Lower lobe of right lung (tissue), 2 donors: ENCODE measurements at regions not wholly inside any gene's neighbourhood (a gene's known extent, or its start where the extent isn't known, plus 50 kb on each side); places are given as distances from the start of the nearest gene placed in this dataset.

ENCODE experiments used
- ATAC-seq, 2 donors: fragments of 200-7000 bp; cut with Tn5 transposase; one replicate each; pipeline ENCODE4 v1.9.1; 2020 to 2022; ENCODE audit warnings: mild to moderate bottlenecking in 2 of 2, moderate library complexity in 2 of 2
- DNase-seq: peaks from one replicate; pipeline ENCODE4 v3.0.0-alpha.2; 2020
- H3K27ac ChIP-seq: fragments of 200-600 bp; one replicate; pipeline ENCODE4 v1.8.0; 2022
- H3K27me3 ChIP-seq: fragments of 200-600 bp; one replicate; pipeline ENCODE4 v1.8.0; 2022; ENCODE audit warnings: low read depth
- H3K36me3 ChIP-seq: fragments of 200-600 bp; one replicate; pipeline ENCODE4 v1.8.0; 2022; ENCODE audit warnings: mild to moderate bottlenecking
- H3K4me1 ChIP-seq: fragments of 200-600 bp; one replicate; pipeline ENCODE4 v1.8.0; 2022
- H3K4me3 ChIP-seq: fragments of 200-600 bp; one replicate; pipeline ENCODE4 v1.8.0; 2022; ENCODE audit warnings: mild to moderate bottlenecking
- H3K9me3 ChIP-seq: fragments of 200-600 bp; one replicate; pipeline ENCODE4 v1.8.0; 2022
- intact Hi-C: fragments of 100-400 bp; cut with DNase I; formaldehyde crosslinking; loops from one replicate; pipeline ENCODE4 v1.11.0; 2022
- TF ChIP-seq, protein P1 (sequence below): fragments of 200-600 bp; IDR thresholded peaks from one replicate; pipeline ENCODE4 v1.8.0; 2022; ENCODE audit warnings: antibody characterized with exemption, mild to moderate bottlenecking
- donor health status: DM: no; HTN: yes; CAD: no; lungs with severe emphysema.

DNA sequence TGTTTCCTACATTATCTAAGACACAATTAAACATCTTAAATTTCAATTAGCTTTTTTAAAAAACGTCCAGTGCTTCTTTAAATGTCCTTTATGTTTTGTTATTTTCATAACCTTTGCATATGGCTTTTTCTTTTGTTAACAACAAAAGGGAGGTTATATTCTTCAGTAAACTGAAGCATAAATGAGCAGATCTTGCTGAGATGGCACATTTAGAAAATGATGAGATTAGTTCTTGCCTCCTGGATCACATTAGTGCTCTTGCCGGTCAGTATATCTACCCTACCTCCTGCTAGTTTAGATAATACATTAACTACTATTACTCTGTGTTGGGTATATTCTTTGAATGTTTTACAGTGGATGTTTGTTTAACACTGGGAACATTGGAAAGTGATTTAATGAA lies 126.1 kb downstream of the DISP1 start:
- TF ChIP-seq, protein P1, sequence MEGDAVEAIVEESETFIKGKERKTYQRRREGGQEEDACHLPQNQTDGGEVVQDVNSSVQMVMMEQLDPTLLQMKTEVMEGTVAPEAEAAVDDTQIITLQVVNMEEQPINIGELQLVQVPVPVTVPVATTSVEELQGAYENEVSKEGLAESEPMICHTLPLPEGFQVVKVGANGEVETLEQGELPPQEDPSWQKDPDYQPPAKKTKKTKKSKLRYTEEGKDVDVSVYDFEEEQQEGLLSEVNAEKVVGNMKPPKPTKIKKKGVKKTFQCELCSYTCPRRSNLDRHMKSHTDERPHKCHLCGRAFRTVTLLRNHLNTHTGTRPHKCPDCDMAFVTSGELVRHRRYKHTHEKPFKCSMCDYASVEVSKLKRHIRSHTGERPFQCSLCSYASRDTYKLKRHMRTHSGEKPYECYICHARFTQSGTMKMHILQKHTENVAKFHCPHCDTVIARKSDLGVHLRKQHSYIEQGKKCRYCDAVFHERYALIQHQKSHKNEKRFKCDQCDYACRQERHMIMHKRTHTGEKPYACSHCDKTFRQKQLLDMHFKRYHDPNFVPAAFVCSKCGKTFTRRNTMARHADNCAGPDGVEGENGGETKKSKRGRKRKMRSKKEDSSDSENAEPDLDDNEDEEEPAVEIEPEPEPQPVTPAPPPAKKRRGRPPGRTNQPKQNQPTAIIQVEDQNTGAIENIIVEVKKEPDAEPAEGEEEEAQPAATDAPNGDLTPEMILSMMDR = no peak
- Histone ChIP-seq H3K27ac (no peak overlapping the region), H3K27me3 (no peaks in the 10 kb centered on the region), H3K36me3 (peaks cover 20% of the 10 kb centered on the region), H3K4me1 (no peaks in the 10 kb centered on the region), H3K4me3 (no peak overlapping the region), H3K9me3 (no peaks in the 10 kb centered on the region)
- no peak for DNase-seq
- no peak for ATAC-seq
- intact Hi-C loops = no loop called here

DNA sequence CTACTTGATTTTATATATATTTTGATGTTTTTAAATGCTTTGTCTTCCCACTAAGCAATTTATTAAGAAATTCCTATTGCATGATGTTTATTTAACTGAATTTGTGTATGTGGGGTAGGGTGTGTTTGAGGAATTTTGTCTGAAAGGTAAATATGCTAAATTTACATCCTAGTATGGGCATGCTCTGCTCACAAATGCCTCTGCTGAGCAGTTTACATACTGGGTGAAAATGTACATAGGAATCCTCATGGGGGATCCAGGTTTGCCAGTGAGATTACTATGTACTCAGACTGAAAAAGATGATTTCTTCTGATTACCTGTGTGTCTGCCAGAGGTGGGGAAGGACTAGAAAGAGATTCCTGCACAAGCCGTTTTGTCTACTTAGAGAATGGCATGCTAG lies 126.6 kb downstream of the DISP1 start:
- DNase-seq = no peak
- no peaks in the 10 kb centered on the region for H3K9me3 ChIP-seq
- no peak overlapping the region for H3K4me3 ChIP-seq
- no peak for ATAC-seq
- peaks cover 21% of the 10 kb centered on the region for H3K36me3 ChIP-seq
- no peak overlapping the region for H3K27ac ChIP-seq
- no peaks in the 10 kb centered on the region for H3K4me1 ChIP-seq
- TF ChIP-seq, protein P1 = no peak
- intact Hi-C loops = no loop called here
- H3K27me3 ChIP-seq = no peaks in the 10 kb centered on the region

DNA sequence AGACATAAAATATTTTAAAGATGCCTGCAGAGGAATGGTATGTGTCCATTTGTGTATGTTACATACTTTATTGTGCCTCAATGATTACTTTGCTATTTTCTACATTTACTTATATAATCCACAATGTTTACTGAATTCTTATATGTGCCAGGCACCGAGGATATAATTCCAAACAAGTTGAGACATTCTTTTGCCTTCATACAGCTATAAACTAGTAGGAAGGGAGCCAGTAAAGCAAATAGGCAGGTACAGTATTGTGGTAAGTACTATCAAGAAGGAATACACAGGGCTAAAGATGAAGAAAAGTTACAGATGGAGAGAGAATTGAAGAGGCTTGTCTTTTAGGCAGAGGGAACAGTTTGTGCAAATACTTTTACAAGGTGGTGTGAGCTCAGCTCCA lies 131.6 kb downstream of the DISP1 start:
- no peaks in the 10 kb centered on the region for H3K4me1 ChIP-seq
- no peaks in the 10 kb centered on the region for H3K9me3 ChIP-seq
- no peak overlapping the region for H3K4me3 ChIP-seq
- H3K36me3 ChIP-seq = peaks cover 26% of the 10 kb centered on the region
- TF ChIP-seq, protein P1 = no peak
- no peak for DNase-seq
- no peak overlapping the region for H3K27ac ChIP-seq
- no peaks in the 10 kb centered on the region for H3K27me3 ChIP-seq
- intact Hi-C loops = no loop called here
- no peak for ATAC-seq

DNA sequence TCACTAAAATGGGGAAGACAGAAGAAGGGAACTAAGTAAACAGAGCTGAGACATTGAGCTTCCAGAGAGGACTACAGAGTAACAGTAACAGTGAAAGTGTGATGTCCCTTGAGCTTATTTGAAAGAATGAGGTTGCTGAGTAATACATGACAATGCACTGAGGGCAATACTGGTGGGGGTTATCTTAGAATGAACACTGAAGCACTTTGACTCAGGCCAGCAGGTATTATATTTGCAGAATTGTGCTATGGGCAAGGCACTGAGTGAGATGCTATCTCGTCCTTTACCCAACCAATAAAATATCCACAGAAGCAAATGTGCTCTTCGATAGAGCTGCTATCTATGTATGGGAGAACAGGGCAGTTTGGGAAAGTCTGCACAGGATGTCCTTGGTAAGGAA lies 133.2 kb downstream of the DISP1 start:
- Histone ChIP-seq H3K27ac (no peak overlapping the region), H3K4me3 (no peak overlapping the region), H3K4me1 (peaks cover 7% of the 10 kb centered on the region), H3K36me3 (peaks cover 23% of the 10 kb centered on the region), H3K9me3 (no peaks in the 10 kb centered on the region), H3K27me3 (no peaks in the 10 kb centered on the region)
- intact Hi-C loops = no loop called here
- no peak for DNase-seq
- ATAC-seq = no peak
- TF ChIP-seq, protein P1 = no peak

DNA sequence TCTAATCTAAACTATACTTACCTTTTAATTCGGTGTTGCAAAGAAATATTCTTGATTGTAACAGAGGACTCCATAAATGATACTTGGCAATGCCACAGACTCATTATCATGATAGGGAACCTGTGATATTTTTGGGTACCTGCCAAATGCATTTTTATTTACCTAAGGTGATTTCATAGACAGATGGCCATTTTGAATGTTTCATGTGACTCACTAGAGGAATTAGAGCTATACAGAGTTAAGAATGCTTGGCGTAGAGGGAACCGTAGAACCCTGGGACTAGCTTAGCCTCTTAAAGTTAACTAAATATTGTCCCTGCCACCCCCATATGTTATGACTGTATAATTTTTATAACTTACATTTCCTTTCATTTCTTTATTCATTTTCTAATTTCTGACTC lies 136.1 kb downstream of the DISP1 start:
- Histone ChIP-seq H3K4me3 (no peak overlapping the region), H3K4me1 (peaks cover 9% of the 10 kb centered on the region), H3K9me3 (no peaks in the 10 kb centered on the region), H3K36me3 (peaks cover 6% of the 10 kb centered on the region), H3K27me3 (no peaks in the 10 kb centered on the region), H3K27ac (no peak overlapping the region)
- DNase-seq (no peak), ATAC-seq (no peak)
- TF ChIP-seq, protein P1 = no peak
- intact Hi-C loops = no loop called here

DNA sequence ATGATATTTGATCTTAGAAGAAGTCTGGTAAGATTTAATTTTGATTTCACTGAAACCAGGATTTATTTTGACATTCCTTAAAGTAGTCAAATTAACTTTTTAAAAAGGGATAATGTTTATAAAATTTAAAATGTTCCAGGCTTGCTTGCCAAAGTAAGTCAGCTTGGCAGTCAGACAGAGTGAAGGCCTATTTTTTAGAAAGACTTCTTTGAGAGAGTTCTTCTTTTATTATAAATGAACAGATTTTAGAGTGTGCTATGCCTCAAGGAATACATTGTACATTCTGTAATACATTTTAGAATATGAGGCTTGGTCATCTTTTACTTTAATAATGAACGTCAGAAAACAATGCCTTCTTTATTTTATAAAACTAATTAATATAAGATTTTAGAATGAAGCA lies 138.7 kb downstream of the DISP1 start:
- no peak for ATAC-seq
- H3K4me3 ChIP-seq = no peak overlapping the region
- H3K27ac ChIP-seq = peak overlapping the region; percentile 42

More for the DNA sequence above, 138.7 kb downstream of the DISP1 start:
- no peak for DNase-seq
- H3K36me3 ChIP-seq = no peaks in the 10 kb centered on the region
- TF ChIP-seq, protein P1 = no peak
- no peaks in the 10 kb centered on the region for H3K9me3 ChIP-seq
- intact Hi-C loops = no loop called here
- H3K27me3 ChIP-seq = no peaks in the 10 kb centered on the region
- H3K4me1 ChIP-seq = peaks cover 9% of the 10 kb centered on the region
